DND-41 (cell line): ENCODE measurements at regions not wholly inside any gene's neighbourhood (a gene's known extent, or its start where the extent isn't known, plus 50 kb on each side); places are given as distances from the start of the nearest gene placed in this dataset.

Experiments used
- CTCF ChIP-seq: IDR thresholded peaks from 2 replicates; pipeline ENCODE4 v1.5.1; 2012; ENCODE audit warnings: borderline replicate concordance, low read length, moderate library complexity, mild to moderate bottlenecking; ENCODE audit not compliant: poor library complexity, severe bottlenecking; ENCODE audit errors: extremely low read depth
- EZH2 ChIP-seq: IDR thresholded peaks from 3 replicates; pipeline ENCODE4 v1.6.1; 2012; ENCODE audit warnings: borderline replicate concordance, low read depth, mild to moderate bottlenecking, moderate library complexity, low read length, inconsistent platforms; ENCODE audit not compliant: severe bottlenecking

GRCh38 chr13:107830804-107831203, 384.5 kb downstream of the LIG4 start:
- TF ChIP-seq CTCF (no peak), EZH2 (no peak)
